Keratinocyte (primary cell): ENCODE measurements at regions not wholly inside any gene's neighbourhood (a gene's known extent, or its start where the extent isn't known, plus 50 kb on each side); places are given as distances from the start of the nearest gene placed in this dataset.

Source experiments
- CTCF ChIP-seq, 3 experiments: IDR thresholded peaks in 1 of 3; conservative IDR thresholded peaks in 1 of 3; optimal IDR thresholded peaks in 1 of 3; 2 replicates in 2 of 3; 3 replicates in 1 of 3; pipeline versions ENCODE3 to v1.5.1; 2011; ENCODE audit warnings: low read length in 3 of 3, mild to moderate bottlenecking in 3 of 3, moderate library complexity in 2 of 3, control low read depth in 1 of 3, inconsistent platforms in 1 of 3; ENCODE audit not compliant: insufficient read depth in 2 of 3; ENCODE audit errors: extremely low read depth in 1 of 3
- EZH2 ChIP-seq: IDR thresholded peaks from one replicate; pipeline ENCODE4 v1.6.1; 2012; ENCODE audit warnings: inconsistent platforms, mild to moderate bottlenecking, low read length, moderate library complexity

GRCh38 chr2:150752229-150752628, 264.8 kb upstream of the RND3 start:
- TF ChIP-seq CTCF (optimal IDR thresholded peaks at IDR 0.05 in 1 of 3, IDR thresholded peaks at IDR 0.05 in 1 of 3, conservative IDR thresholded peaks at IDR 0.05 in 1 of 3; ENCODE audit: extremely low read depth in 1 of 3, insufficient read depth in 2 of 3, low read length in 3 of 3) (no peak), EZH2 (no peak)
